GM12878 (cell line): ENCODE measurements at regions not wholly inside any gene's neighbourhood (a gene's known extent, or its start where the extent isn't known, plus 50 kb on each side); places are given as distances from the start of the nearest gene placed in this dataset.

Source experiments
- ATAC-seq: fragments of 200-7000 bp; cut with Tn5 transposase; 3 replicates; pipeline ENCODE4 v1.9.1; 2020; ENCODE audit warnings: mild to moderate bottlenecking, moderate library complexity
- BruUV-seq: library from RNA; stranded (reverse); fragments of 400-500 nt; replicated peaks from 2 replicates; lab custom pipeline; 2021; lab: Mats Ljungman, UMichigan
- CTCF ChIA-PET: fragments of 300-600 bp; sonication (Branson Sonifier 250); formaldehyde crosslinking; extraction: SDS; loops from one replicate; lab custom pipeline; 2021; ENCODE audit warnings: inconsistent platforms; lab: Yijun Ruan, JAX
- POLR2A ChIA-PET: fragments of 350-600 bp; formaldehyde crosslinking; extraction: SDS; loops from one replicate; lab custom pipeline; 2021; ENCODE audit warnings: inconsistent platforms; lab: Charles Lee
- RAD21 ChIA-PET: fragments of 300-600 bp; sonication (Branson Sonifier 250); formaldehyde crosslinking; loops from one replicate; lab custom pipeline; 2023; ENCODE audit warnings: antibody characterized with exemption; ENCODE audit not compliant: unreplicated experiment; lab: Charles Lee
- SMC1A ChIA-PET: fragments of 300-600 bp; sonication (Branson Sonifier 250); formaldehyde crosslinking; loops from one replicate; lab custom pipeline; 2023; ENCODE audit not compliant: unreplicated experiment, uncharacterized antibody; lab: Charles Lee
- DNase-seq: peaks from one replicate; pipeline ENCODE4 v3.0.0-alpha.2; 2011; ENCODE audit warnings: low read depth, low spot score
- FAIRE-seq: peaks from 3 replicates; lab custom pipeline; 2011; peaks lifted over from hg19 to GRCh38; lab: Jason Lieb, UNC
- H2AFZ ChIP-seq: 2 replicates; pipeline ENCODE4 v1.6.0; 2011; ENCODE audit warnings: low read depth, low read length, control low read depth; ENCODE audit not compliant: control insufficient read depth
- H3K27ac ChIP-seq: 2 replicates; pipeline ENCODE4 v1.5.1; 2011; ENCODE audit warnings: control low read depth; ENCODE audit not compliant: control insufficient read depth, insufficient read depth
- H3K27me3 ChIP-seq, 2 experiments: replicated peaks in 1 of 2; 2 replicates each; pipeline versions ENCODE4 v1.6.0 to v1.6.1; 2011; ENCODE audit warnings: low read length in 1 of 2; ENCODE audit not compliant: control insufficient read depth in 2 of 2, insufficient read depth in 2 of 2
- H3K36me3 ChIP-seq, 2 experiments: 2 replicates each; pipeline ENCODE4 v1.5.1; 2011; ENCODE audit warnings: low read length in 1 of 2; ENCODE audit not compliant: control insufficient read depth in 2 of 2, insufficient read depth in 2 of 2
- H3K4me1 ChIP-seq: 2 replicates; pipeline ENCODE4 v1.6.1; 2011; ENCODE audit warnings: mild to moderate bottlenecking, low read length, moderate library complexity, mixed read lengths; ENCODE audit not compliant: control insufficient read depth, insufficient read depth
- H3K4me2 ChIP-seq: 2 replicates; pipeline ENCODE4 v1.6.0; 2011; ENCODE audit warnings: control low read depth; ENCODE audit not compliant: control insufficient read depth, insufficient read depth
- H3K4me3 ChIP-seq: fragments of 200-600 bp; sonication (generic); 2 replicates; pipeline ENCODE4 v1.5.1; 2016
- H3K79me2 ChIP-seq: 2 replicates; pipeline ENCODE4 v1.6.0; 2011; ENCODE audit warnings: low read length; ENCODE audit not compliant: control insufficient read depth, insufficient read depth
- H3K9ac ChIP-seq: 2 replicates; pipeline ENCODE4 v1.8.0; 2011; ENCODE audit warnings: low read length, control low read depth, mixed read lengths; ENCODE audit not compliant: control insufficient read depth, insufficient read depth
- H3K9me3 ChIP-seq: replicated peaks from 3 replicates; pipeline ENCODE4 v1.5.1; 2011; ENCODE audit warnings: mild to moderate bottlenecking, low read length; ENCODE audit not compliant: control insufficient read depth, insufficient read depth
- H4K20me1 ChIP-seq: 2 replicates; pipeline ENCODE4 v1.6.0; 2011; ENCODE audit not compliant: control insufficient read depth, insufficient read depth
- BACH1 ChIP-seq: fragments of 450-650 bp; IDR thresholded peaks from 2 replicates; pipeline ENCODE4 v1.6.1; 2017; ENCODE audit warnings: mild to moderate bottlenecking, borderline replicate concordance
- EED ChIP-seq: sonication (generic); IDR thresholded peaks from 2 replicates; pipeline ENCODE4 v1.6.1; 2016; ENCODE audit warnings: antibody characterized with exemption, low read depth
- EZH2 ChIP-seq: IDR thresholded peaks from 2 replicates; pipeline ENCODE4 v1.6.1; 2012; ENCODE audit warnings: low read depth, mild to moderate bottlenecking, control low read depth, inconsistent platforms, low read length, borderline replicate concordance; ENCODE audit not compliant: control insufficient read depth
- IRF3 ChIP-seq: fragments of 450-650 bp; IDR thresholded peaks from 2 replicates; pipeline ENCODE4 v1.6.1; 2014; ENCODE audit warnings: mild to moderate bottlenecking
- MEF2B ChIP-seq: fragments of 450-650 bp; IDR thresholded peaks from 2 replicates; pipeline ENCODE4 v1.6.1; 2018; ENCODE audit warnings: mild to moderate bottlenecking, moderate library complexity; ENCODE audit not compliant: partially characterized antibody, poor library complexity, severe bottlenecking
- SMAD5 ChIP-seq: IDR thresholded peaks from 2 replicates; pipeline ENCODE4 v1.6.1; 2016; ENCODE audit warnings: antibody characterized with exemption, low read depth
- SP1 ChIP-seq: IDR thresholded peaks from one replicate; pipeline ENCODE4 v1.6.1; 2011; ENCODE audit warnings: low read depth, low read length
- SREBF1 ChIP-seq: IDR thresholded peaks from 2 replicates; pipeline ENCODE4 v1.6.1; 2012; ENCODE audit warnings: mild to moderate bottlenecking, low read length
- WGBS: methylation state at CpG from one replicate; pipeline ENCODE4 v1.1.6; 2016; ENCODE audit warnings: low lambda C conversion rate; ENCODE audit not compliant: insufficient replicate concordance, insufficient coverage; ENCODE audit errors: missing lambda C conversion rate; 5-methylcytosine and 5-hydroxymethylcytosine counted together
- in situ Hi-C: fragments of 300-500 bp; cut with MboI; formaldehyde crosslinking; loops from 9 replicates; pipeline ENCODE4 v1.14.3; 2018; ENCODE audit warnings: mixed read lengths
- intact Hi-C: fragments of 100-400 bp; cut with micrococcal nuclease; formaldehyde crosslinking; loops from one replicate; pipeline ENCODE4 v1.14.2; 2022; ENCODE audit not compliant: unreplicated experiment

- TF ChIP-seq SP1 (no peak), EED (no peak), BACH1 (no peak), SMAD5 (no peak), SREBF1 (no peak), IRF3 (no peak), MEF2B (no peak), EZH2 (no peak)
- SMC1A ChIA-PET, result interaction anchor here (0.6 to 2.0 kb wide), 3 partner anchors 11 to 34 kb away, joined by 3 to 6 read pairs (median 3); no protein-coding TSS in a partner anchor
- Histone ChIP-seq H2AFZ (no peak overlapping the region), H3K9ac (no peak overlapping the region), H3K27me3 (no peaks in the 10 kb centered on the region), H3K9me3 (no peaks in the 10 kb centered on the region), H3K79me2 (no peaks in the 10 kb centered on the region), H3K27ac (no peak overlapping the region), H3K4me2 (no peak overlapping the region), H3K36me3 (no peaks in the 10 kb centered on the region), H3K4me1 (no peaks in the 10 kb centered on the region), H3K4me3 (no peak overlapping the region), H4K20me1 (no peaks in the 10 kb centered on the region)
- in situ Hi-C loops (no loop called here), intact Hi-C loops (no loop called here)
- POLR2A ChIA-PET, result no interaction called here
- 24% methylated on average over 3 of the region's 3 CpGs for WGBS
- RAD21 ChIA-PET, result no interaction called here
- FAIRE-seq (no peak), ATAC-seq (no peak), DNase-seq (no peak)
- no TSS peak for BruUV-seq
- CTCF ChIA-PET, result interaction anchor here (1.6 kb wide), 1 partner anchor 11 kb away, joined by 6 read pairs; no protein-coding TSS in a partner anchor
These were observed 457.7 kb downstream of the EFNA5 start for GRCh38 chr5:107213025-107213424.
